Fibroblast of the conjunctiva (primary cell): ENCODE measurements at regions not wholly inside any gene's neighbourhood (a gene's known extent, or its start where the extent isn't known, plus 50 kb on each side); places are given as distances from the start of the nearest gene placed in this dataset.
"Not testable (repeated sequence)": the region's sequence is repeated elsewhere in the genome, so short reads cannot be mapped to it uniquely, and the experiment has no call there.

Source experiments
- DNase-seq: peaks from one replicate; pipeline ENCODE4 v3.0.0-alpha.2; 2010; ENCODE audit warnings: low read depth

- DNase-seq: not testable (repeated sequence)
Observed at GRCh38 chr2:215889240-215889969, 123.9 kb downstream of the MREG start.

GRCh38 chr2:215888680-215889079 is 124.7 kb downstream of the MREG start:
- DNase-seq: no peak

- DNase-seq: no peak
Observed at GRCh38 chr2:215887303-215887702, 126.0 kb downstream of the MREG start.

GRCh38 chr2:215886022-215886421 is 127.3 kb downstream of the MREG start:
- DNase-seq: no peak

GRCh38 chr2:215885536-215885935 is 127.8 kb downstream of the MREG start:
- DNase-seq: no peak

- DNase-seq: peak; percentile 71
Observed at GRCh38 chr2:215884451-215885087, 128.8 kb downstream of the MREG start.

GRCh38 chr2:215883799-215884198 is 129.6 kb downstream of the MREG start:
- DNase-seq: no peak

GRCh38 chr2:215882689-215883088 is 130.7 kb downstream of the MREG start:
- no peak for DNase-seq

- no peak for DNase-seq
Observed at GRCh38 chr2:215881582-215881981, 131.8 kb downstream of the MREG start.

GRCh38 chr2:215880970-215881369 is 132.4 kb downstream of the MREG start:
- no peak for DNase-seq

- no peak for DNase-seq
Observed at GRCh38 chr2:215879977-215880940, 133.1 kb downstream of the MREG start.

- DNase-seq: no peak
Observed at GRCh38 chr2:215879331-215879730, 134.0 kb downstream of the MREG start.

GRCh38 chr2:215878476-215879063 is 134.8 kb downstream of the MREG start:
- DNase-seq: no peak

GRCh38 chr2:215876937-215877238 is 136.5 kb downstream of the MREG start:
- no peak for DNase-seq

- no peak for DNase-seq
Observed at GRCh38 chr2:215876139-215876936, 137.0 kb downstream of the MREG start.

- no peak for DNase-seq
Observed at GRCh38 chr2:215874418-215874817, 138.9 kb downstream of the MREG start.

- no peak for DNase-seq
Observed at GRCh38 chr2:215870986-215871385, 142.4 kb downstream of the MREG start.

GRCh38 chr2:215870088-215870490 is 143.3 kb downstream of the MREG start:
- peak; percentile 87 for DNase-seq

- DNase-seq: no peak
Observed at GRCh38 chr2:215868846-215869543, 144.4 kb downstream of the MREG start.

- no peak for DNase-seq
Observed at GRCh38 chr2:215866606-215867005, 146.7 kb downstream of the MREG start.

- DNase-seq: no peak
Observed at GRCh38 chr2:215863687-215864086, 149.7 kb downstream of the MREG start.
